GM18519 (cell line): ENCODE measurements at regions not wholly inside any gene's neighbourhood (a gene's known extent, or its start where the extent isn't known, plus 50 kb on each side); places are given as distances from the start of the nearest gene placed in this dataset.
"Not testable (repeated sequence)": the region's sequence is repeated elsewhere in the genome, so short reads cannot be mapped to it uniquely, and the experiment has no call there.

Experiments
- ATAC-seq: cut with Tn5 transposase; IDR thresholded peaks from one replicate; pipeline ENCODE4 v1.9.1; 2021; ENCODE audit warnings: mild to moderate bottlenecking, moderate library complexity; ENCODE audit not compliant: unreplicated experiment, low FRiP score

DNA sequence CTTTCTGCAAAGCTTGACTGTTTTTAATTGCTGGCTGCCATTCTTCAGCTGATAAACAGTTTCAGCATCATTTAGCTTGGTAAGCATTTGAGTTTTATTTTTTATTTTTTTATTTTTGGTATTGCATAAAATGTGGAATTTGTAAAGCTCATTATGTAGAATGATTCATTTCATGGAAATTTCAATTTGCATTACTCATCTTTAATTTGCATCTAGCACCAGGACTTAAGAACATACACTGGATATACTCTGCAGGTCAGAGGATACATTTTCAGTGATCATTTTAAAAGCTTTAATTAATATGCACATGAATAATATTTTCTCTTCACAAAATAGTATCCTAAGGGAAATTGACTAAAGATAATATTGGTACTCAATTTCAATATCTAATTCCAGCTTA lies 732.4 kb upstream of the BCHE start:
- no peak for ATAC-seq

DNA sequence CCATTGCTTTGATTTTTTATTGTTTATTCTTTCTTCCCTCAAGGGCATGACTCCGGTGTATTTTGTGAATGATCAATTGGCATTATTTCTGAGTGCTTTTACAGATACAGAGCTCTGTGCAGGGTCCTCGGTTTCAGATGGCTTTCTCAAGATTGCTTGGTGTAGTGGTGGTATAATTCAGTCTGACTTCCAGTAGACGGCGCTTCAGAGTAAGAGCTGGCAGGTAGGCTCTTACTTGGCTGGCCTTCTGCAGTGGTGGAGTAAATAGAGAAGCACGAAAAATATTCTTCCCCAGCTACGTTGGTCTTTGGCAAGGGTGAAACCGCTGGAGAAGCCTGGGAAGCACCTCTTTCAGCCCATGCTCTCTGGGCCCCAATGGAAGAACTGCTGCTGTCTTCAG lies 723.0 kb upstream of the BCHE start:
- no peak for ATAC-seq

DNA sequence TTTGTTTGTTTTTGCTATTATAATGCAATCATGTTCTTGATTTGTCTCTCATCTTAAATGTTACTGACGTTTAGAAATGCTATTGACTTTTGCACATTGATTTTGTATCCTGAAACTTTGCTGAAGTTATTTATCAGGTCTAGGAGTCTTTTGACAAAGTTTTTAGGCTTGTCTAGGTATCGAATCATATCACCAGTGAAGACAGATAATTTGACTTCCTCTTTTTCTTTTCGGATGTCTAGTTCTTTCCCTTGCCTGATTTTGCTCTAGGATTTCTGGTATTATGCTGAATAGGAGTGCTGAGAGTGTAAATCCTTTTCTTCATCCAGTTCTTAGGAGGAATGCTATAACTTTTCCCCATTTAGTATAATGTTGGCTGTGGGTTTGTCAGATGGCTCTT lies 719.7 kb upstream of the BCHE start:
- ATAC-seq = no peak

DNA sequence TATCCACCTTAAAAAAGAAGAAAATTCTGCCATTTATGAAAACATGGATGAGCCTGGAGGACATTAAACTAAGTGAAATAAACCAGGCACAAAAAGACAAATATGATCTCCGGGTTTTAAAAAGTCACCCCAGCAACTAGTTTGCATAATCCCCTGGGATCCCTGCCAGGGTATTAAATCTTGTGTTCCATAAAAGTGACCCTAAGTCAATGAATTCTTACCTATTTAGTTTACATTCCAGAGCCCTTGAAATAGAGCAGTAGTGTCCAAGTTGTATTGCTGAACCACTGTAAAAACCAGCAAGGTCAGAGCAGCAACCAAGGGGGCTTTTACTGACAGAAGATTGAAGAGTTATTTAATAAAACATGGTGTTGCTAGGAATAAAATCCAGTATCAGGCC lies 716.8 kb upstream of the BCHE start:
- no peak for ATAC-seq

DNA sequence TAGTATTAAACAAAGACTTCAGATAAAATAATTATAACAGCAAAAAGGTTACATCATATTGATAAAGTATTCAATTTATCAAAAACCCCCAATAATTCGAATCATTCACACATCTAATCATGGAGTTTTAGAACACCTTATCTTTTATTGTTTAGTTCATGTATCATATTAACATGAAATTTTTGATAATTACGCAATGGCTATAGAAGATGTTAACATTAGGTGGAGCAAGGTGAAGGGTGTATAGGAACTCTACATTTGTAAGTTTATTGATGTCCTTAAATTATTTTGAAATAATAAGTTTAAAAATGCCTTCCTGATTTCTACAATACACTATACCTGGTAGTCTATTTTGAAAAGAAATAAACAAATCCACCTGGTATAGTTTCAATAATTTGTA lies 696.5 kb upstream of the BCHE start:
- no peak for ATAC-seq

DNA sequence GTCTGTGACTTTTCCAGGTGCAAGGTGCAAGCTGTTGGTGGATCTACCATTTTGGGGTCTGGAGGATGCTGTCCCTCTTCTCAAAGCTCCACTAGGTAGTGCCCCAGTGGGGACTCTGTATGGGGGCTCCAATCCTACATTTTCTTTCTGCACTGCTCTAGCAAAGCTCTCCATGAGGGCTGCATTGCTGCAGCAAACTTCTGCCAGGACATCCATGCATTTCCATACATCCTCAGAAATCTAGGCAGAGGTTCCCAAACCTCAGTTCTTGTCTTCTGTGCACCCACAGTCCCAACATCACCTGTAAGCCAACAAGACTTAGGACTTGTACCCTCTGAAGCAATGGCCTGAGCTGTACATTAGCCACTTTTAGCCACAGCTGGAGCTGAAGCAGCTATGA lies 694.5 kb upstream of the BCHE start:
- ATAC-seq = no peak

DNA sequence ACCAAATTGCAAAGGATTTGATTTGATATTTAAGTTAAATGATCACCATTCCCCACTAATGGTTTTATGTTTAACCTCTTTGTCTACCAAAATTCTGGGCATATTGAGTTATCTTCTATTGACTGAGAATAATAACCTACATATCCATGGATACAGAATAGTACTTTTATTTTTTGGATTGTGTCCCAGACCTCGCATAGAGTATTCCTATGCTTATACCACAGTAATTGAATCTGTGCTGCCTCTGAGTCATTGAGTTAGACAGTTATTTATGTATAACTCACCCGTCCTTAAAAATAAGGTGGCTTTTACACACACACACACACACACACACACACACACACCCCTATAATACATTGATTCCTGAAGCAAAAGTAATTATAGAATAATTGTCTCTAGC lies 690.1 kb upstream of the BCHE start:
- no peak for ATAC-seq

DNA sequence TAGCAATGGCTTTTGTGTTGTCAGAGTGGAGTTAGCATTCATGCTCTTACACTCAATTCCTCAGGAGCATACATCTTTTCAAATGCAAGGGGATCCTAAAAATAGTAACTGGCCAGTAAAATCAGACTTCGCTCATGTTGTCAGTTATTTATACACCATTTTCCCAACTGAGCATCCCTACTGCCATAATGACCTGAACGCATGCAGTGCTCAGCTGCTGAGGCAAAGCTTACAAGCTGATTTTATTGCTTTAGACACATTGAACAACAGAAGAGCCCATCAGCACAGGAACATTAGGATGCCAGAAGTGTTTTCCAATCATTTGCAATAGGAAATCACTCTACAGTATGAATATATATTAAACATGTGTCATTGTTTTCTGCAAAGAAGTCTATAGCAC lies 689.7 kb upstream of the BCHE start:
- no peak for ATAC-seq

DNA sequence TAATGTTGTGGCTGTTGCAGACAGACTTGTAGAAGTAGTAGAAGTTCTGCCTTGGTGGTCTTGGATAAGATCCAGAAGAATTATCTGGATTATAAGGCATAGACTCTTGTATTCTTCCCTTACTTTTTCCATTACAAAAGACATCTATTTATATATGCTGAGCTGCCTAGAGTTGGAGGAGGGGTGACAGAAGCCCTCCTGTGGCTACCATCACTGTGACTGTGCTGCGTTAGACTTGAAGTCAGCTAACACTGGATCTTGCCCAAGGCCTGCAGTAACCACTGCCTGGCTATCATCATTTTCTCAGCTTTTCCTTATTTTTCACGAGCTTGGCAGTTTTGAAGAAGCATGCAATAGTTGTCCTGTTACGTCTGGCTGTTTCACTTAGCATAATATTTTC lies 684.8 kb upstream of the BCHE start:
- no peak for ATAC-seq

DNA sequence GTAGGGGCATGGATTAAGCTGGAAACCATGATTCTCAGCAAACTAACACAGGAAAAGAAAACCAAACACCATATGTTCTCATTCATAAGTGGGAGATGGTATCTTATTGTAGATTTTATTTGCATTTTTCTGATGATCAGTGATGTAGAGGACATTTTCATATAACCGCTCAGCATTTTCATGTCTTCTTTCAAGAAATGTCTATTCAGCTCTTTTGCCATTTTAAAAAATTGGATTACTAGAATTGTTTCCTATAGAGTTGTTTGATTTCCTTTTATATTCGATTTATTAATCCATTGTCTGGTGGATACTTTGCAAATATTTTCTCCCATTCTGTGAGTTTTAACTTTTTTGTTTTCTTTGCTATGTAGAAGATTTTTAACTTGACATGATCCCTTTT lies 682.2 kb upstream of the BCHE start:
- ATAC-seq = no peak

DNA sequence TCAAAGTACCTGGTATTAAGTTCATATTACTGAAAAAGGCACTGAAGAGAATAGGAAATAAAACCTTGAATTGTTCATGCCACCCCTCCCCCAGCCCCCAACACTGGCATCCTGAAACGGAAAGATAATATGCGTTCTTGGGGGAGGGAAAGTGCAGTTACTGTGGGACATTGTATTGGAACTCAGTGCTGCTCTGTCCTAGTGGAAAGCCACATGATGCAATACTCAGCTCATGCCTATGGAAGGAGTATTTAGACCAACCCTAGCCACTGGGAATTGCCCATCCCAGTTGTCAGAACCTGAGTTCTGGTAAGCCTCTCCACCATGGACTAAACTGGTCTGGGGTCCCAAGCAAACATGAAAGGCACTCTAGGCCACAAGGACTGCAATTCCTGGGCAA lies 680.8 kb upstream of the BCHE start:
- ATAC-seq = no peak

DNA sequence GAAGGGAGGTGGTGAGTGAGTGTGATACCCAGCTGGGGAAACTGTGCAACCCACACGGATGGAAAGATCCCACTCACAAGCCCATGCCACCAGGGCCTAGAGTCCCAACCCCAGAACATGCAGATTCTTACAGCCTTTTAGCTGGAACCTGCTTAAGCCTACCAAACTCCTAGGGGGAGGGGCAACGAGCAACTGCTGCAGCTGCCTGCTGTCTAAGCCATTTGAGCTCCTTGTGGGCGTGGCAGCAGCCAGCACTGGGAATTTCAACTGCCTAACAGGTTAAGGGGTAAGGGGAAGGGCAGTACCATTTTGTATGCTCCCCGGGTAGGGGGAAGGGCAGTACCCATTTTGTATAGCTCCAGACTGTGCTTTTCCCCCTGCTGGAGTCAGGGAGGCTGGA lies 673.2 kb upstream of the BCHE start:
- no peak for ATAC-seq

DNA sequence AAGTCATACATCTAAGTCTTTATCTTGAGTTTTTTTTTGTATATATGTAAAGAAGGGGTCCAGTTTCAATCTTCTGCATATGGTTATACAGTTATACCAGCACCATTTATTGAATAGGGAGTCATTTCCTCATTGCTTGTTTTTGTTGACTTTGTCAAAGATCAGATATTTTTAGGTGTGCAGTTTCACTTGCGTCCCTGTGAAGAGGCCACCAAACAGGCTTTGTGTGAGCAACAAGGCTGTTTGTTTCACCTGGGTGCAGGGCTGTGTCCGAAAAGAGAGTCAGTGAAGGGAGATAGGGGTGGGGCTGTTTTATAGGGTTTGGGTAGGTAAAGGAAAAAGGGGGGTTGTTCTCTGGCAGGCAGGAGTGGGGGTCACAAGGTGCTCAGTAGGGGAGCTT lies 663.2 kb upstream of the BCHE start:
- not testable (repeated sequence) for ATAC-seq

DNA sequence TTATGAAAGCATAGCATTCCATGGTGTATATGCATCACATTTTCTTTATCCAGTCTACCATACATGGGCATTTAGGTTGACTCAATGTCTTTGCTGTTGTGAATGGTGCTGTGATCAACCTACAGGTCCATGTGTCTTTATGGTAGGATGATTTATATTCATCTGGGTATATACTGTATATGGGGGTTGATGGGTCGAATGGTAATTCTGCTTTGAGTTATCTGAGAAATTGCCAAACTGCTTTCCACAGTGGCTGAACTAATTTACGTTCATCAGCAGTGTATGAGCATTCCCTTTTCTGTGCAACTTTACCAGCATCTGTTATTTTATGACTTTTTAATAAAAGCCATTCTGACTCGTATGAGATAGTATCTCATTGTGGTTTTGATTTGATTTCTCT lies 662.4 kb upstream of the BCHE start:
- no peak for ATAC-seq

DNA sequence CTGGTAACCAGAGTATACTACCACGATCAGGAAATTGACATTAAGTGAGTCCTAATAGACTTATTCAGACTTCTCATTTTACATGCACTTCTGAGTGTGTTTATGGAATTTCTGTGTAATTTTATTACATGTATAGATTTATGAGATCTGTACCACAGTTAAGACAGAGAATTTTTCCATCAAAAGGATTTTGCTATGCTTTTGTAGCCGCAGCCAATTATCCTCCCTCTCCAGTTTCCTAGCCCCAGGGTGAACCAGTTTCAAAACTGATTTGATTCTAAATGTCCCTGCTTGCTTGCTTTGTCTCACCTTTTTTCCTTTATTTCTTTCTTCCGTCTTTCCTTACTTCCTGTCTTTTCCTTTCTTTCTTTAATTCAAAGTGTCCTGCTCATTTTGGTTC lies 661.2 kb upstream of the BCHE start:
- ATAC-seq = no peak

DNA sequence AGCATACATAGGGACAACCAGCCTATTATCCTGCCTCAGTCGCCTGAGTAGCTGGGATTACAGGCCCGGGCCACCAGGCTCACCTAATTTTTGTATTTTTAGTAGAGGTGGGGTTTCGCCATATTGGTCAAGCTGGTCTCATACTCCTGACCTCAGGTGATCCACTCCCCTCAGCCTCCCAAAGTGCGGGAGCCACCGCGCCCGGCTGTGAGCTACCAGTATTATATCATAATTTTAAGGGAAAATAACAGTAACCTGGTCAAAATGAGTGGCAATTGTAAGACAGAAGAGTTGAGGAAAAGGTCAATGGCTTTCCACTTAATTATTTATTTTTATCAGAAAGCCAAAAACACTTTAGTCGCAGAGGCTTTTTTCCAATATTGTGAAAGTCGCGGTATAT lies 652.6 kb upstream of the BCHE start:
- no peak for ATAC-seq

DNA sequence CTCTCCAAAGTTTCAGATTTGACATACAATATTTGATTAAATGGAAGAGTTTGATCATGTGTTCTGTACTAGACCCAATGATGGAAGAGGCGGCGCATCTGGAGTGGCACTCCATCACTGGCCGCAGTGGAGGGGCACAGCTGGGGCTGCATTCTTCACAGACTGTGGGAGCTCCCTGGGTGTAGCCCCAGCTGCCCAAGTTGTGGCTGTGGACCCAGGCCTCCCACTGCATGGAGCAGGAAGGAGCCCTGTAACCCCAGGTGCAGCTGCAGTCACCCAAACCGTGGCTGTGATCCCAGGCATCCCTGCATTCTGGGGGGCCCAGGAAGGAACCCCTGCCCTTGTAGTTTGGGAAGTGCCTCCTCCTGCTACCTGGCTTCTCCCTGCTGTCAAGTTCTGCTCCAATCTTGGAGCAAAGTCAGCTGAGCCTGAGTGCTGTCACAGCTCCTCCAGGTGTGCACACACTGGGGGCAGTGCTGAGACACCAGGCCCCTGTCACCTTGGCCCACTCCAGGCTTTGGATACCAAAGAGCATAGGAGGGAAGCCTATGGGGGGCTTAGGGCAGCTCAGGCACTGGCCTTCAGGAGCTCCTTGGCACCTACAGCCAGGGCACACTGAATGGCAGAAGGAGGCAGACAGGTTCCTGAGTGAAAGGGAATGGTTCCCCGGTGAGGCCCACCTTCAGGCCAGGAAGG lies 651.9 kb upstream of the BCHE start:
- no peak for ATAC-seq

DNA sequence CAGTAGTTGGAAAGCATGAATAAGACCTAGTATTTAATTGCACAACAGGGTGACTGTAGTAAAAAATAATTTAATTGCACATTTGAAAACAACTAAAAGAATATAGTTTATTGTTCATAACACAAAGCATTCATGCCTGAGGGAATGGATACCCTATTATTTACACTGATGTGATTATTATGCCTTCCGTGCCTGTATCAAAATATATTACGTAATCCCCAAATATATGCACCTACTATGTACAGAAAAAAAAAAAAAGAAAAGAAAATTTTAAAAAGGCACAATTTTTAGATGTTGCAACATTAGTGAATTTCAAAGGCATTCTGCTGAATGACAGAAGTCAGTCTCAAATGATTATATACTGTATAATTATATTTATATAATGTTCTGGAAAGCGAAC lies 647.2 kb upstream of the BCHE start:
- no peak for ATAC-seq

DNA sequence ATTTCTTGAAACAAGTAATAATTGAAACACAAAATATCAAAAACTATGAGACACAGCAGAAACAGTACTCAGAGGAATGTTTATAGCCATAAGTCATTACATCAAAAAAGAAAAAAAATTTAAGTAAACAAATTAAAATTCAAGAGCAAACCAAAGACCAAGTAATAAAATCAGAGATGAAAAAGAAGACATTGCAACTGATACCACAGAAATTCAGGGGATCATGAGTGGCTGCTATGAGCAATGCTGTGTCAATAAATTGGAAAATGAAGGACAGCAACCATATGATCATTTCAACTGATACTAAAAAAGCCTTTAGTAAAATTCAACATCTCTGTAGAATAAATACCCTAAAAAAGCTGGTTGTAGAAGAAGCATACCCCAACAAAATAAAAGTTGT lies 644.1 kb upstream of the BCHE start:
- no peak for ATAC-seq

DNA sequence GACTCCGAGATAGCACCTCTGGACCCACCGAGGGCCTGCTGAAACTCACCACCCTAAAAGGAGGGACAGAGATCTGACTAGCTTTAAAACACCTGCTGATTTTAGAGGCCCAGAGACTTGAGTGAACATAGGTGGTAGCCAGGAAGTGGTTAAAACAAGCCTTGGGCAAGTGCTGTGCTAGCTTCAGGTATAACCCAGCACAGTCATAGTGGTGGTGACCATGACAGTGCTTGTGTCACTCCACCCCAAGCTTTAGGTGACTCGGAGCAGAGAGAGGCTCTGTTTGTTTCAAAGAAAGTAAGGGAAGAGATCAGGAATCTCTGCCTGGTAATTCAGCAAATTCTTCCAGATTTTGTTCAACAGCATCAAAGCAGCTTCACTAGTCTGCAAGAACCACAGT lies 641.1 kb upstream of the BCHE start:
- ATAC-seq = no peak

DNA sequence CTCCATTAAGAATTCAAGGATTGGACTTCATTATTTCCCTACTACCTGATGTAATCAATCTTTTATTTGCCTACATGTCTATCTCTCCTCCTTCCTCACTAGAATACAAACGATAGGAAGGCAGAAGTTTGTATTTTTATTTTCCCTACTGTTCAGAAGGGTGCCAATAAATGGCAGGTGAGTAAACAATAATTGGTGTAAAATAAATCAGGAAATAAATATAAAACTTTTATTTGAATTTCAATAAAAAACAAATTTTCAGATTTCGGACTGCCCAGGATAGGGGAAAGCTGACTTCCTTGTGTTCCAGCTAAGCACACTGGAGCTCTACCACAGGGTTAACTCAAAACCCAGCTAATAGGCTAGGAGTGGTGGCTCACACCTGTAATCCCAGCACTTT lies 636.3 kb upstream of the BCHE start:
- no peak for ATAC-seq

DNA sequence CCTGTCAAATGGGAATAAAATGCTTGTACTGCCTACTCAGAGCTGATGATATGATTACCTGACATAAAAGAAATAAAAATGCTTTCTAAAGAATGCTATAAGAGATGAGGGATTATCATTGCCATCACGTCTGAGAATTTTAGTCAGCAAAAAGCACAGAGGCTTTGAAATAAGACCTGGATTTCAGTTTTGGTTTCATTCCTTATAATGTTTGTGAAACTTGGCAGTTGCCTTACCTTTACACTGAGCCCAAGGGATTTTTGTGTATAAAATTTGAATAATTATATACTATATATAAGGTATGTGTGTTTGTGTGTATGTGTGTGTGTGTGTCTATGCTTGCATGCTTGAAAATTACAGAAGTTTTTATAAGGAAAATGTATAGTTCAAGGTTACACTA lies 634.8 kb upstream of the BCHE start:
- no peak for ATAC-seq

DNA sequence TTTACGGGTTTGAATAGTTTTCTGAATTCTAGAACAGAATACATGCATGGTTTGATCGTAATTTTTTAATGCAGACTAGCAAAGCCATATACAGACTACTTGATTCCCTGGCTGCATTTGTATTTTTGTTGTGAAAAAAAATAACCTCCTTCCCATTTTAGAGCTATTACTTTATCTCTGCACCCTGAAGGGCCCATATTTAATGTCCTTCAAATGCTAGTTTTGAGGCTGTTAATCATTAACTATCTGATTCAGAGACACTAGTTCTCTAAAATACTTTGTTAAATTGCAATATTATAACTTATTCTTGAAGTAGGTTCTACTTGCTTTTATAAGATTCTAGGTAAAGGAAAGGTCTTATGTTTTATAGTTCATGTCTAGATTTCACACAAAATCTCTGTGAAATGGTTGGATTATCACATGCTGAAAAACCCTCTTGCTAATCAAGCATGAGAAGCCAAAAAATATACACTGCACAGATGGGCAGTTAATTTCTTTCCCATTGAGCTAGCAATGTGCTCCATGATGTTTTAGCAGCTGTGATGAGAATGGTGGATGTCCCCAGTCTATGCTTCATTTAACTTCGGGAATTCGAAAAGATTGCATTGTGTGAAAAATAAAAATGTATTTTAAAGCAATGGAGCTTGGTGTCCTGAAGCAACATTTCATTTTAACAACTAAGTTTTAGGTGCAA lies 634.0 kb upstream of the BCHE start:
- no peak for ATAC-seq
